C4-2B (cell line): ENCODE measurements at regions not wholly inside any gene's neighbourhood (a gene's known extent, or its start where the extent isn't known, plus 50 kb on each side); places are given as distances from the start of the nearest gene placed in this dataset.

Experiments
- H3K27ac ChIP-seq: fragments of 450-650 bp; 2 replicates; pipeline ENCODE4 v1.5.1; 2017
- CTCF ChIP-seq: fragments of 450-650 bp; conservative IDR thresholded peaks from 2 replicates; pipeline ENCODE4 v1.5.1; 2017; ENCODE audit warnings: mild to moderate bottlenecking
- ZFX ChIP-seq: fragments of 450-650 bp; IDR thresholded peaks from 2 replicates; pipeline ENCODE4 v1.6.1; 2017

GRCh38 chr1:106680776-106681344 lies 375.6 kb upstream of the PRMT6 start:
- TF ChIP-seq ZFX, result no peak
- no peak for TF ChIP-seq CTCF
- no peak overlapping the region for H3K27ac ChIP-seq

GRCh38 chr1:106681939-106682522 lies 374.4 kb upstream of the PRMT6 start:
- H3K27ac ChIP-seq, result peak overlapping the region; percentile 20
- TF ChIP-seq ZFX, result no peak
- no peak for TF ChIP-seq CTCF

GRCh38 chr1:106688446-106688845 lies 368.0 kb upstream of the PRMT6 start:
- H3K27ac ChIP-seq, result no peak overlapping the region
- TF ChIP-seq CTCF (no peak), ZFX (no peak)

- H3K27ac ChIP-seq, result no peak overlapping the region
- TF ChIP-seq CTCF (no peak), ZFX (no peak)
Measured at GRCh38 chr1:106698660-106699059, 357.8 kb upstream of the PRMT6 start.

- no peak overlapping the region for H3K27ac ChIP-seq
- no peak for TF ChIP-seq ZFX
- no peak for TF ChIP-seq CTCF
Measured at GRCh38 chr1:106699433-106699832, 357.0 kb upstream of the PRMT6 start.

GRCh38 chr1:106700211-106700610 lies 356.3 kb upstream of the PRMT6 start:
- no peak for TF ChIP-seq ZFX
- no peak for TF ChIP-seq CTCF
- no peak overlapping the region for H3K27ac ChIP-seq

GRCh38 chr1:106705971-106706370 lies 350.5 kb upstream of the PRMT6 start:
- TF ChIP-seq ZFX, result no peak
- TF ChIP-seq CTCF, result no peak

More at GRCh38 chr1:106705971-106706370, 350.5 kb upstream of the PRMT6 start:
- no peak overlapping the region for H3K27ac ChIP-seq
